Activated naive CD8-positive, alpha-beta T cell treated with anti-CD3 and anti-CD28 coated beads, Interleukin-2, amount 50 U/mL, for 24 hours (primary cell): ENCODE measurements at regions not wholly inside any gene's neighbourhood (a gene's known extent, or its start where the extent isn't known, plus 50 kb on each side); places are given as distances from the start of the nearest gene placed in this dataset.
"Not testable (repeated sequence)": the region's sequence is repeated elsewhere in the genome, so short reads cannot be mapped to it uniquely, and the experiment has no call there.

Experiments
- ATAC-seq: fragments of 150-1000 bp; cut with Tn5 transposase; one replicate; pipeline ENCODE4 v1.10.0; 2021
- DNase-seq: peaks from one replicate; pipeline ENCODE4 v3.0.0; 2021
- H3K27ac Mint-ChIP-seq: one replicate; pipeline ENCODE4 v1.8.0; 2021; ENCODE audit warnings: mild to moderate bottlenecking, mixed read lengths
- H3K27me3 Mint-ChIP-seq: one replicate; pipeline ENCODE4 v1.8.0; 2021; ENCODE audit warnings: mixed read lengths
- H3K36me3 Mint-ChIP-seq: one replicate; pipeline ENCODE4 v1.8.0; 2021; ENCODE audit warnings: low read depth, mixed read lengths
- H3K4me1 Mint-ChIP-seq: one replicate; pipeline ENCODE4 v1.8.0; 2021; ENCODE audit warnings: mixed read lengths
- H3K4me3 Mint-ChIP-seq: one replicate; pipeline ENCODE4 v1.8.0; 2021; ENCODE audit warnings: mild to moderate bottlenecking, moderate library complexity, mixed read lengths
- H3K9me3 Mint-ChIP-seq: one replicate; pipeline ENCODE4 v1.8.0; 2021; ENCODE audit warnings: mixed read lengths

GRCh38 chr4:163693211-163693610 lies 198.7 kb downstream of the TMA16 start:
- Mint-ChIP-seq H3K4me3 (no peak overlapping the region), H3K4me1 (no peaks in the 10 kb centered on the region), H3K36me3 (no peaks in the 10 kb centered on the region), H3K27ac (no peak overlapping the region), H3K27me3 (peaks cover 12% of the 10 kb centered on the region), H3K9me3 (peaks cover 5% of the 10 kb centered on the region)
- DNase-seq = no peak
- no peak for ATAC-seq

GRCh38 chr4:163693776-163694175 lies 199.3 kb downstream of the TMA16 start:
- no peak overlapping the region for H3K27ac Mint-ChIP-seq
- H3K36me3 Mint-ChIP-seq = no peaks in the 10 kb centered on the region
- DNase-seq (no peak), ATAC-seq (no peak)
- H3K27me3 Mint-ChIP-seq = peaks cover 12% of the 10 kb centered on the region
- no peaks in the 10 kb centered on the region for H3K4me1 Mint-ChIP-seq
- H3K9me3 Mint-ChIP-seq = peaks cover 5% of the 10 kb centered on the region
- no peak overlapping the region for H3K4me3 Mint-ChIP-seq

GRCh38 chr4:163694385-163694784 lies 199.9 kb downstream of the TMA16 start:
- DNase-seq (no peak), ATAC-seq (no peak)
- H3K36me3 Mint-ChIP-seq = no peaks in the 10 kb centered on the region
- peaks cover 5% of the 10 kb centered on the region for H3K9me3 Mint-ChIP-seq
- no peak overlapping the region for H3K27ac Mint-ChIP-seq
- no peaks in the 10 kb centered on the region for H3K4me1 Mint-ChIP-seq
- H3K4me3 Mint-ChIP-seq = no peak overlapping the region
- H3K27me3 Mint-ChIP-seq = peaks cover 10% of the 10 kb centered on the region

GRCh38 chr4:163697121-163697520 lies 202.6 kb downstream of the TMA16 start:
- ATAC-seq (no peak), DNase-seq (no peak)
- no peak overlapping the region for H3K4me3 Mint-ChIP-seq
- no peak overlapping the region for H3K27ac Mint-ChIP-seq
- peaks cover 10% of the 10 kb centered on the region for H3K27me3 Mint-ChIP-seq
- peaks cover 5% of the 10 kb centered on the region for H3K9me3 Mint-ChIP-seq
- H3K4me1 Mint-ChIP-seq = no peaks in the 10 kb centered on the region
- no peaks in the 10 kb centered on the region for H3K36me3 Mint-ChIP-seq

GRCh38 chr4:163700383-163700782 lies 205.9 kb downstream of the TMA16 start:
- DNase-seq, H3K9me3 Mint-ChIP-seq, H3K27me3 Mint-ChIP-seq, H3K4me3 Mint-ChIP-seq, H3K27ac Mint-ChIP-seq, ATAC-seq, H3K36me3 Mint-ChIP-seq, H3K4me1 Mint-ChIP-seq: not testable (repeated sequence)

GRCh38 chr4:163701916-163702315 lies 207.4 kb downstream of the TMA16 start:
- H3K9me3 Mint-ChIP-seq = peaks cover under 1% of the 10 kb centered on the region
- no peak overlapping the region for H3K4me3 Mint-ChIP-seq
- H3K4me1 Mint-ChIP-seq = no peaks in the 10 kb centered on the region
- ATAC-seq (peak; percentile 33), DNase-seq (no peak)
- no peak overlapping the region for H3K27ac Mint-ChIP-seq
- peaks cover 3% of the 10 kb centered on the region for H3K27me3 Mint-ChIP-seq
- no peaks in the 10 kb centered on the region for H3K36me3 Mint-ChIP-seq

GRCh38 chr4:163702736-163703135 lies 208.2 kb downstream of the TMA16 start:
- Mint-ChIP-seq H3K27ac (no peak overlapping the region), H3K4me1 (no peaks in the 10 kb centered on the region), H3K4me3 (no peak overlapping the region), H3K36me3 (no peaks in the 10 kb centered on the region), H3K9me3 (no peaks in the 10 kb centered on the region), H3K27me3 (peaks cover 1% of the 10 kb centered on the region)
- DNase-seq (no peak), ATAC-seq (no peak)

- no peaks in the 10 kb centered on the region for H3K27me3 Mint-ChIP-seq
- H3K9me3 Mint-ChIP-seq = no peaks in the 10 kb centered on the region
- no peaks in the 10 kb centered on the region for H3K4me1 Mint-ChIP-seq
- DNase-seq = no peak
- H3K36me3 Mint-ChIP-seq = no peaks in the 10 kb centered on the region
- no peak overlapping the region for H3K4me3 Mint-ChIP-seq
- H3K27ac Mint-ChIP-seq = no peak overlapping the region
- ATAC-seq = no peak
Measured at GRCh38 chr4:163703251-163703650, 208.8 kb downstream of the TMA16 start.

GRCh38 chr4:163707873-163708272 lies 213.4 kb downstream of the TMA16 start:
- no peaks in the 10 kb centered on the region for H3K4me1 Mint-ChIP-seq
- ATAC-seq = no peak
- no peaks in the 10 kb centered on the region for H3K36me3 Mint-ChIP-seq

GRCh38 chr4:163709601-163710000 lies 215.1 kb downstream of the TMA16 start:
- DNase-seq (no peak), ATAC-seq (no peak)
- Mint-ChIP-seq H3K36me3 (no peaks in the 10 kb centered on the region), H3K4me3 (no peak overlapping the region), H3K4me1 (no peaks in the 10 kb centered on the region), H3K27me3 (no peaks in the 10 kb centered on the region), H3K27ac (no peak overlapping the region), H3K9me3 (no peaks in the 10 kb centered on the region)

More at GRCh38 chr4:163707873-163708272, 213.4 kb downstream of the TMA16 start:
- Mint-ChIP-seq H3K4me3 (no peak overlapping the region), H3K27me3 (no peaks in the 10 kb centered on the region), H3K9me3 (no peaks in the 10 kb centered on the region), H3K27ac (no peak overlapping the region)
- DNase-seq = no peak

- DNase-seq = no peak
- Mint-ChIP-seq H3K4me1 (no peaks in the 10 kb centered on the region), H3K4me3 (no peak overlapping the region), H3K9me3 (no peaks in the 10 kb centered on the region), H3K36me3 (no peaks in the 10 kb centered on the region), H3K27me3 (no peaks in the 10 kb centered on the region), H3K27ac (no peak overlapping the region)
- ATAC-seq = no peak
Measured at GRCh38 chr4:163710158-163710557, 215.7 kb downstream of the TMA16 start.

- not testable (repeated sequence) for H3K9me3 Mint-ChIP-seq, H3K4me1 Mint-ChIP-seq, H3K36me3 Mint-ChIP-seq, DNase-seq, H3K27ac Mint-ChIP-seq, H3K4me3 Mint-ChIP-seq, ATAC-seq
- peaks cover 11% of the 10 kb centered on the region for H3K27me3 Mint-ChIP-seq
Measured at GRCh38 chr4:163724495-163724894, 230.0 kb downstream of the TMA16 start.

- H3K36me3 Mint-ChIP-seq = no peaks in the 10 kb centered on the region
- no peak for DNase-seq
- H3K27ac Mint-ChIP-seq = no peak overlapping the region
- no peaks in the 10 kb centered on the region for H3K9me3 Mint-ChIP-seq
- peaks cover 10% of the 10 kb centered on the region for H3K27me3 Mint-ChIP-seq
- H3K4me3 Mint-ChIP-seq = no peak overlapping the region
- no peaks in the 10 kb centered on the region for H3K4me1 Mint-ChIP-seq
- no peak for ATAC-seq
Measured at GRCh38 chr4:163726641-163727040, 232.2 kb downstream of the TMA16 start.

- no peak overlapping the region for H3K27ac Mint-ChIP-seq
- H3K4me3 Mint-ChIP-seq = no peak overlapping the region
- ATAC-seq = no peak
- no peaks in the 10 kb centered on the region for H3K9me3 Mint-ChIP-seq
- no peaks in the 10 kb centered on the region for H3K36me3 Mint-ChIP-seq
- peaks cover 5% of the 10 kb centered on the region for H3K27me3 Mint-ChIP-seq
- DNase-seq = no peak
- H3K4me1 Mint-ChIP-seq = no peaks in the 10 kb centered on the region
Measured at GRCh38 chr4:163731071-163731470, 236.6 kb downstream of the TMA16 start.

GRCh38 chr4:163732473-163732872 lies 238.0 kb downstream of the TMA16 start:
- Mint-ChIP-seq H3K27ac (no peak overlapping the region), H3K4me3 (no peak overlapping the region)

GRCh38 chr4:163736876-163737275 lies 242.4 kb downstream of the TMA16 start:
- no peaks in the 10 kb centered on the region for H3K4me1 Mint-ChIP-seq
- no peak overlapping the region for H3K27ac Mint-ChIP-seq
- DNase-seq (no peak), ATAC-seq (no peak)
- H3K4me3 Mint-ChIP-seq = no peak overlapping the region
- no peaks in the 10 kb centered on the region for H3K36me3 Mint-ChIP-seq
- H3K27me3 Mint-ChIP-seq = no peaks in the 10 kb centered on the region
- H3K9me3 Mint-ChIP-seq = no peaks in the 10 kb centered on the region

More at GRCh38 chr4:163732473-163732872, 238.0 kb downstream of the TMA16 start:
- H3K36me3 Mint-ChIP-seq = no peaks in the 10 kb centered on the region
- no peaks in the 10 kb centered on the region for H3K9me3 Mint-ChIP-seq
- H3K27me3 Mint-ChIP-seq = no peaks in the 10 kb centered on the region
- DNase-seq (no peak), ATAC-seq (no peak)
- H3K4me1 Mint-ChIP-seq = no peaks in the 10 kb centered on the region
